Ectodermal cell (in vitro differentiated cells): ENCODE measurements at regions not wholly inside any gene's neighbourhood (a gene's known extent, or its start where the extent isn't known, plus 50 kb on each side); places are given as distances from the start of the nearest gene placed in this dataset.

Experiments used
- H3K27ac ChIP-seq: 2 replicates; pipeline ENCODE4 v1.7.0; 2013; ENCODE audit warnings: mild to moderate bottlenecking, low read depth, low read length; ENCODE audit not compliant: insufficient read depth, poor library complexity, severe bottlenecking
- H3K27me3 ChIP-seq: 2 replicates; pipeline ENCODE4 v1.7.0; 2013; ENCODE audit warnings: mild to moderate bottlenecking, low read length; ENCODE audit not compliant: insufficient read depth, control insufficient read depth, poor library complexity, severe bottlenecking
- H3K36me3 ChIP-seq: one replicate; pipeline ENCODE4 v1.7.0; 2013; ENCODE audit warnings: low read length; ENCODE audit not compliant: control insufficient read depth, insufficient read depth
- H3K4me1 ChIP-seq: one replicate; pipeline ENCODE4 v1.7.0; 2013; ENCODE audit warnings: low read length; ENCODE audit not compliant: control insufficient read depth, insufficient read depth
- H3K4me3 ChIP-seq: 2 replicates; pipeline ENCODE4 v1.7.0; 2013; ENCODE audit warnings: low read depth, low read length, control low read depth; ENCODE audit not compliant: insufficient read depth
- H3K9me3 ChIP-seq: 2 replicates; pipeline ENCODE4 v1.7.0; 2013; ENCODE audit warnings: mild to moderate bottlenecking, low read length, moderate library complexity; ENCODE audit not compliant: control insufficient read depth
- WGBS, 2 experiments: methylation state at CpG; one replicate each; pipeline ENCODE4 v1.1.7; 2013; ENCODE audit warnings: missing lambda C conversion rate in 2 of 2; 5-methylcytosine and 5-hydroxymethylcytosine counted together

- Histone ChIP-seq H3K36me3 (no peaks in the 10 kb centered on the region), H3K27ac (no peak overlapping the region), H3K4me3 (no peak overlapping the region), H3K9me3 (no peaks in the 10 kb centered on the region), H3K27me3 (no peaks in the 10 kb centered on the region), H3K4me1 (no peaks in the 10 kb centered on the region)
- 93 to 95% methylated on average over 23 of the region's 23 CpGs for WGBS, 2 experiments
Measured at GRCh38 chr5:2186472-2187015, 303.8 kb upstream of the IRX4 start.

- H3K36me3 ChIP-seq, result no peaks in the 10 kb centered on the region
- H3K27ac ChIP-seq, result no peak overlapping the region
- H3K4me1 ChIP-seq, result no peaks in the 10 kb centered on the region
- WGBS, 2 experiments, result 93 to 94% methylated on average over 30 of the region's 30 CpGs
- H3K4me3 ChIP-seq, result no peak overlapping the region
- no peaks in the 10 kb centered on the region for H3K9me3 ChIP-seq
- no peaks in the 10 kb centered on the region for H3K27me3 ChIP-seq
Measured at GRCh38 chr5:2185646-2186471, 303.1 kb upstream of the IRX4 start.

GRCh38 chr5:2184563-2185540 lies 302.1 kb upstream of the IRX4 start:
- 93 to 96% methylated on average over 12 of the region's 12 CpGs for WGBS, 2 experiments
- Histone ChIP-seq H3K27me3 (no peaks in the 10 kb centered on the region), H3K4me1 (no peaks in the 10 kb centered on the region), H3K4me3 (no peak overlapping the region), H3K27ac (no peak overlapping the region), H3K9me3 (no peaks in the 10 kb centered on the region), H3K36me3 (no peaks in the 10 kb centered on the region)

GRCh38 chr5:2184026-2184366 lies 301.3 kb upstream of the IRX4 start:
- Histone ChIP-seq H3K4me1 (no peaks in the 10 kb centered on the region), H3K27ac (no peak overlapping the region), H3K9me3 (no peaks in the 10 kb centered on the region), H3K36me3 (no peaks in the 10 kb centered on the region), H3K27me3 (no peaks in the 10 kb centered on the region), H3K4me3 (no peak overlapping the region)
- WGBS, 2 experiments, result 94 to 95% methylated on average over 5 of the region's 5 CpGs

- Histone ChIP-seq H3K4me1 (no peaks in the 10 kb centered on the region), H3K36me3 (no peaks in the 10 kb centered on the region), H3K27me3 (no peaks in the 10 kb centered on the region), H3K9me3 (no peaks in the 10 kb centered on the region), H3K27ac (no peak overlapping the region), H3K4me3 (no peak overlapping the region)
- WGBS, 2 experiments, result 92 to 93% methylated on average over 17 of the region's 17 CpGs
Measured at GRCh38 chr5:2183154-2184025, 300.7 kb upstream of the IRX4 start.

GRCh38 chr5:2182020-2182419 lies 299.3 kb upstream of the IRX4 start:
- WGBS, 2 experiments, result 94 to 95% methylated on average over 5 of the region's 5 CpGs

GRCh38 chr5:2181557-2181956 lies 298.8 kb upstream of the IRX4 start:
- Histone ChIP-seq H3K9me3 (no peaks in the 10 kb centered on the region), H3K27ac (no peak overlapping the region), H3K36me3 (no peaks in the 10 kb centered on the region), H3K4me3 (no peak overlapping the region), H3K27me3 (no peaks in the 10 kb centered on the region), H3K4me1 (no peaks in the 10 kb centered on the region)
- 94 to 96% methylated on average over 17 of the region's 17 CpGs for WGBS, 2 experiments

More at GRCh38 chr5:2182020-2182419, 299.3 kb upstream of the IRX4 start:
- Histone ChIP-seq H3K27me3 (no peaks in the 10 kb centered on the region), H3K4me3 (no peak overlapping the region), H3K36me3 (no peaks in the 10 kb centered on the region), H3K4me1 (no peaks in the 10 kb centered on the region), H3K9me3 (no peaks in the 10 kb centered on the region), H3K27ac (no peak overlapping the region)

GRCh38 chr5:2181149-2181548 lies 298.4 kb upstream of the IRX4 start:
- Histone ChIP-seq H3K27me3 (no peaks in the 10 kb centered on the region), H3K4me1 (no peaks in the 10 kb centered on the region), H3K9me3 (no peaks in the 10 kb centered on the region), H3K27ac (no peak overlapping the region), H3K36me3 (no peaks in the 10 kb centered on the region), H3K4me3 (no peak overlapping the region)
- WGBS, 2 experiments, result 88 to 92% methylated on average over 8 of the region's 8 CpGs

GRCh38 chr5:2180456-2180855 lies 297.7 kb upstream of the IRX4 start:
- H3K9me3 ChIP-seq, result no peaks in the 10 kb centered on the region
- no peak overlapping the region for H3K4me3 ChIP-seq
- no peaks in the 10 kb centered on the region for H3K27me3 ChIP-seq
- H3K4me1 ChIP-seq, result no peaks in the 10 kb centered on the region
- 92 to 94% methylated on average over 16 of the region's 17 CpGs for WGBS, 2 experiments
- H3K36me3 ChIP-seq, result no peaks in the 10 kb centered on the region
- no peak overlapping the region for H3K27ac ChIP-seq
